ENCODE measurements at regions not wholly inside any gene's neighbourhood (a gene's known extent, or its start where the extent isn't known, plus 50 kb on each side); places are given as distances from the start of the nearest gene placed in this dataset.

- POLR2A ChIA-PET = no interaction called here
- Mint-ChIP-seq H3K4me3 (no peak overlapping the region), H3K36me3 (ENCODE audit: low read depth) (no peaks in the 10 kb centered on the region), H3K4me1 (no peaks in the 10 kb centered on the region), H3K27me3 (no peaks in the 10 kb centered on the region), H3K9me3 (no peaks in the 10 kb centered on the region), H3K27ac (no peak overlapping the region)
- CTCF ChIA-PET = no interaction called here
- DNase-seq = no peak
These were observed 61.7 kb downstream of the ADRA2C start for GRCh38 chr4:3827616-3828492.

GRCh38 chr4:3828546-3828945 is 62.4 kb downstream of the ADRA2C start:
- H3K4me1 Mint-ChIP-seq = no peaks in the 10 kb centered on the region
- H3K9me3 Mint-ChIP-seq = no peaks in the 10 kb centered on the region
- no peak for DNase-seq
- POLR2A ChIA-PET = no interaction called here
- CTCF ChIA-PET = no interaction called here
- H3K36me3 Mint-ChIP-seq (ENCODE audit: low read depth) = no peaks in the 10 kb centered on the region
- no peak overlapping the region for H3K27ac Mint-ChIP-seq
- H3K27me3 Mint-ChIP-seq = no peaks in the 10 kb centered on the region
- H3K4me3 Mint-ChIP-seq = no peak overlapping the region

- no peaks in the 10 kb centered on the region for H3K4me1 Mint-ChIP-seq
- H3K27me3 Mint-ChIP-seq = no peaks in the 10 kb centered on the region
- no peak for DNase-seq
- no peak overlapping the region for H3K27ac Mint-ChIP-seq
- H3K36me3 Mint-ChIP-seq (ENCODE audit: low read depth) = no peaks in the 10 kb centered on the region
- POLR2A ChIA-PET = no interaction called here
- H3K9me3 Mint-ChIP-seq = no peaks in the 10 kb centered on the region
- H3K4me3 Mint-ChIP-seq = no peak overlapping the region
- CTCF ChIA-PET = no interaction called here
These were observed 63.2 kb downstream of the ADRA2C start for GRCh38 chr4:3829211-3829955.

GRCh38 chr4:3829956-3830773 is 64.0 kb downstream of the ADRA2C start:
- no peaks in the 10 kb centered on the region for H3K27me3 Mint-ChIP-seq
- ChIA-PET POLR2A (no interaction called here), CTCF (no interaction called here)
- H3K9me3 Mint-ChIP-seq = no peaks in the 10 kb centered on the region
- no peaks in the 10 kb centered on the region for H3K36me3 Mint-ChIP-seq (ENCODE audit: low read depth)
- H3K4me1 Mint-ChIP-seq = no peaks in the 10 kb centered on the region
- H3K27ac Mint-ChIP-seq = no peak overlapping the region
- no peak overlapping the region for H3K4me3 Mint-ChIP-seq
- no peak for DNase-seq

GRCh38 chr4:3830774-3831528 is 64.8 kb downstream of the ADRA2C start:
- Mint-ChIP-seq H3K27ac (no peak overlapping the region), H3K4me1 (no peaks in the 10 kb centered on the region), H3K9me3 (no peaks in the 10 kb centered on the region), H3K4me3 (no peak overlapping the region), H3K36me3 (ENCODE audit: low read depth) (no peaks in the 10 kb centered on the region), H3K27me3 (no peaks in the 10 kb centered on the region)
- ChIA-PET POLR2A (no interaction called here), CTCF (no interaction called here)
- no peak for DNase-seq

- Mint-ChIP-seq H3K36me3 (ENCODE audit: low read depth) (no peaks in the 10 kb centered on the region), H3K9me3 (no peaks in the 10 kb centered on the region), H3K4me3 (no peak overlapping the region), H3K27me3 (no peaks in the 10 kb centered on the region), H3K4me1 (no peaks in the 10 kb centered on the region), H3K27ac (no peak overlapping the region)
- DNase-seq = no peak
- ChIA-PET CTCF (interaction anchor here (0.6 kb wide), 1 partner anchor 49 kb away, joined by 4 read pairs; no protein-coding TSS in a partner anchor), POLR2A (no interaction called here)
These were observed 65.5 kb downstream of the ADRA2C start for GRCh38 chr4:3831529-3832150.

- no peak for DNase-seq
- Mint-ChIP-seq H3K4me1 (no peaks in the 10 kb centered on the region), H3K27ac (no peak overlapping the region), H3K36me3 (ENCODE audit: low read depth) (no peaks in the 10 kb centered on the region), H3K4me3 (no peak overlapping the region), H3K27me3 (no peaks in the 10 kb centered on the region), H3K9me3 (no peaks in the 10 kb centered on the region)
- ChIA-PET POLR2A (no interaction called here), CTCF (no interaction called here)
These were observed 66.5 kb downstream of the ADRA2C start for GRCh38 chr4:3832536-3833220.

GRCh38 chr4:3833326-3833989 is 67.3 kb downstream of the ADRA2C start:
- DNase-seq = no peak
- H3K4me1 Mint-ChIP-seq = no peaks in the 10 kb centered on the region
- H3K36me3 Mint-ChIP-seq (ENCODE audit: low read depth) = no peaks in the 10 kb centered on the region
- no peak overlapping the region for H3K4me3 Mint-ChIP-seq
- no peaks in the 10 kb centered on the region for H3K27me3 Mint-ChIP-seq
- POLR2A ChIA-PET = no interaction called here
- CTCF ChIA-PET = no interaction called here
- H3K9me3 Mint-ChIP-seq = no peaks in the 10 kb centered on the region
- no peak overlapping the region for H3K27ac Mint-ChIP-seq

GRCh38 chr4:3834186-3834662 is 68.0 kb downstream of the ADRA2C start:
- Mint-ChIP-seq H3K4me3 (no peak overlapping the region), H3K4me1 (no peaks in the 10 kb centered on the region), H3K27me3 (no peaks in the 10 kb centered on the region), H3K27ac (no peak overlapping the region), H3K9me3 (no peaks in the 10 kb centered on the region), H3K36me3 (ENCODE audit: low read depth) (no peaks in the 10 kb centered on the region)
- DNase-seq = no peak
- CTCF ChIA-PET = no interaction called here
- POLR2A ChIA-PET = no interaction called here

- Mint-ChIP-seq H3K27me3 (no peaks in the 10 kb centered on the region), H3K36me3 (ENCODE audit: low read depth) (no peaks in the 10 kb centered on the region), H3K9me3 (no peaks in the 10 kb centered on the region), H3K27ac (no peak overlapping the region), H3K4me3 (no peak overlapping the region), H3K4me1 (no peaks in the 10 kb centered on the region)
- DNase-seq = no peak
- ChIA-PET CTCF (no interaction called here), POLR2A (no interaction called here)
These were observed 68.7 kb downstream of the ADRA2C start for GRCh38 chr4:3834663-3835521.
